NCI-H460 (cell line): ENCODE measurements at regions not wholly inside any gene's neighbourhood (a gene's known extent, or its start where the extent isn't known, plus 50 kb on each side); places are given as distances from the start of the nearest gene placed in this dataset.
"Not testable (repeated sequence)": the region's sequence is repeated elsewhere in the genome, so short reads cannot be mapped to it uniquely, and the experiment has no call there.

Source experiments
- DNase-seq: peaks from one replicate; pipeline ENCODE4 v3.0.0-alpha.2; 2016; ENCODE audit warnings: low read depth; ENCODE audit errors: extremely low read depth

- no peak for DNase-seq
Observed at GRCh38 chr7:132030883-132031282, 474.5 kb upstream of the PODXL start.

GRCh38 chr7:132030086-132030568 is 473.7 kb upstream of the PODXL start:
- DNase-seq, result no peak

GRCh38 chr7:132029369-132030085 is 473.1 kb upstream of the PODXL start:
- no peak for DNase-seq

DNA sequence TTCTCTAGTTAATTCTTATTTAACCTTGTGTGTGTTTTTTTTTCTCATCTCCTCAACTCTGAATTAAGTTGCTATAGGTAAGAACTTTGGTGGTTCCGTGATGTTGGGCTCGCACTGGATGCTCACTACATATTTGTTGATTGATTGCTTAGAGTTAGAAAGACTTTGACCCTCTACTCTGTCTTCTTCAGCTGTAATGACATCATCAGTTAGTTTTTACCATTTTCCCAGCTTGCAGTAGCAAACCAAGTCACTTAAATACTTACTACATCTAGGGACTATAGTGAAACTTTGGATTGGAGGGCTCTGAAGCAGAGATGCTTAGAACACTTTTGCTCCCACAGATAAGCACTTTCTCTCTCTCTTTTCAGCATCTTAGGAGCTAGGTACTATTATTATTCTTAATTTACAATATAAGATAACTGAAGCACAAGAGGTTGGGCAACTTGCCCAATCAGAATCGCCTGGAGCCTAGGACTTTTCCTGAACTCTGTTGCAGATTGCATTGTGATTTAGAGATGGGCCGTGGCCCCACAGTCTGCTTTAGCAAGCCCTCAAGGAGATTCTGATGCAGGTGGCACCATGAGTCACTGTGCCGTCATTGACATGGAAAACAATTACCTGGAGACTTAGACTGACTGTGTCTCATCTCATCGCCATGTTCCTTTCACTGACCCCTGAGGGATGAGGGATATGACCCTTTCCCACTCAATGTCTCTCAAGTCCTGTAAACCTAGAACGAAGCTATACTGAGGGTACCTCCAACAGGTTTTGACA is 471.9 kb upstream of the PODXL start:
- DNase-seq, result no peak

DNA sequence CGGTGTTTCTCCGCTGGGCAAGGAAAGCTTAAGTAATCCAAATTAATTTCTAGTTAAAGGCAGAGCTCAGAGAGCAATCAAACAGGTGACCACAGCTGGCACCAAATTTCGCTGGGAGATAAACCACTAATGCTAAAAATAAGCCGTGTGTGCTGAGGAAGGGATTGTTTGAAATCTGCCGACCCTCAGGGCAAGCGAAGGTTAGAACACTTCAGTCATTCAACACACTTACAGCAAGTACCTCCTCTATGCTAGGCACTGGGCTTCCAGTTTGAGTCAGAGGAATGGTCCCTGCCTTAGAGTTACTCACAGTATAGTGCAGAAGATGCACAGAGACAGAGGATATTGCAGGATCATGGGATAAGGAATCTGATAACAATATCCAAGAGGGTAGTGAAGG is 467.9 kb upstream of the PODXL start:
- no peak for DNase-seq

- DNase-seq, result no peak
Observed at GRCh38 chr7:132023466-132023865, 467.0 kb upstream of the PODXL start.

GRCh38 chr7:132022188-132022587 is 465.8 kb upstream of the PODXL start:
- no peak for DNase-seq

DNA sequence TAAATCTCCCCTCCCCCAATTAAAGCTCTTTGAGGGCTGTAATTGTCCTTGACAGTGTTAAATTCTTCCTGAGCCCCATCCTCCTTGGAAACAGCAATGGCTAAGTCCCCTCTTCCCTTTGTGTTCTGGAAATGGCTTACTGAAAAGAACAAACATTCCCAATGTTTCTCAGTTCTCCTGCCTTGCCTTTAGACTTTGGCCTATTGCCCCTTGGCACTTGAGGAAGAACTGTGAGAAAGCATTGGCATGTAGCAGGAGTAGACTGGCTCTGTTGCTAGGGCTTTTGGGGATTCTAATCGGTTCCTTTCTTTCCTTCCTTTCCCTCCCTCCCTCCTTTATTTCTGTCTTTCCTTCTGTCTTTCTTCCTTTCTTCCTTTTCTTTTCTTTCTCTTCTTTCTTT is 463.3 kb upstream of the PODXL start:
- no peak for DNase-seq

- no peak for DNase-seq
Observed at GRCh38 chr7:132009778-132010177, 453.4 kb upstream of the PODXL start.

GRCh38 chr7:132004529-132004928 is 448.1 kb upstream of the PODXL start:
- no peak for DNase-seq

- no peak for DNase-seq
Observed at GRCh38 chr7:132002343-132002968, 446.0 kb upstream of the PODXL start.

DNA sequence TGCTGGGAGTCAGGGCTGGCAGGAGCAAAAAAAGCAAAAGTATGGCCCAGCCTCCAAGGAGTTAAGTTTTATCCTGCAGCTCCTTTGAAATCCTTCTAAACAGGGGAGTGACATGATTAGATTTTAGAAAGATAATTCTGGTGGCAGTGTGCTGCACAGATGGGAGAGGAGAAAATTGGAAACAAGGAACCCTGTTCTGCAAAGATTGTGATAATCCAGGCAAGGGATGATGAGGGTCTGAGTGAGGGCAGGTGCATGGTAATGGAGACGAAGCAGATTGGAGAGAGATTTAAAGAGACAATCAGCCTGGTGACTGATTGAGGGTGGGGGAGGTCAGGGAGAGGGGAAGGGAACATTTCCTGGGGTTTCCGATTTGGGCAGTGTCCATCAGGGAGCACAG is 444.7 kb upstream of the PODXL start:
- no peak for DNase-seq

DNA sequence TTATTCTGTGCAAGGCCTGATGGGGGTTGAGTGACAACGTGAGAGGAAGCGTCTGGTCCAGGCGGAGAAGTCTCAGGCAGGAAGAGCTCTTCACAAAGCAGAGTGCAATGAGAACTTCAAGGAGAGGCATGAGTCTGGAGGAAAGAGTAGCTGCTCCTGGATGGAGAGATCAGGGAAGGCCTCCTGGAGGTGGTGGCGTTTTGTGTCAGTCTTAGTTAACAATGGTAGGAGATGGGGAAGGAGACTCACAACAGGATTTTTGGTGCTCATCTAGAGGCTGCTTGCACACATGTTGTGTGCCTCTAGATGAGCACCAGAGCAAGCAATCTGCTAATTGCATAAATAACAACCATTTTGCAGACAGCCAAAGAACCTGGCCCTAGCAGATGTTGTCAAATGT is 442.8 kb upstream of the PODXL start:
- DNase-seq, result no peak

GRCh38 chr7:131995324-131995723 is 438.9 kb upstream of the PODXL start:
- no peak for DNase-seq

DNA sequence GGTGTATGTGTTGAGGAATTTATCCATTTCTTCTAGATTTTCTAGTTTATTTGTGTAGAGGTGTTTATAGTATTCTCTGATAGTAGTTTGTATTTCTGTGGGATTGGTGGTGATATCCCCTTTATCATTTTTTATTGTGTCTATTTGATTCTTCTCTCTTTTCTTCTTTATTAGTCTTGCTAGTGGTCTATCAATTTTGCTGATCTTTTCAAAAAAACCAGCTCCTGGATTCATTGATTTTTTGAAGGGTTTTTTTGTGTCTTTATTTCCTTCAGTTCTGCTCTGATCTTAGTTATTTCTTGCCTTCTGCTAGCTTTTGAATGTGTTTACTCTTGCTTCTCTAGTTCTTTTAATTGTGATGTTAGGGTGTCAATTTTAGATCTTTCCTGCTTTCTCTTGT is 424.6 kb upstream of the PODXL start:
- DNase-seq, result not testable (repeated sequence)

GRCh38 chr7:131978118-131978517 is 421.7 kb upstream of the PODXL start:
- not testable (repeated sequence) for DNase-seq

- no peak for DNase-seq
Observed at GRCh38 chr7:131976411-131976810, 420.0 kb upstream of the PODXL start.

- no peak for DNase-seq
Observed at GRCh38 chr7:131974671-131975070, 418.2 kb upstream of the PODXL start.

- DNase-seq, result no peak
Observed at GRCh38 chr7:131972251-131972650, 415.8 kb upstream of the PODXL start.

GRCh38 chr7:131970602-131971001 is 414.2 kb upstream of the PODXL start:
- no peak for DNase-seq

DNA sequence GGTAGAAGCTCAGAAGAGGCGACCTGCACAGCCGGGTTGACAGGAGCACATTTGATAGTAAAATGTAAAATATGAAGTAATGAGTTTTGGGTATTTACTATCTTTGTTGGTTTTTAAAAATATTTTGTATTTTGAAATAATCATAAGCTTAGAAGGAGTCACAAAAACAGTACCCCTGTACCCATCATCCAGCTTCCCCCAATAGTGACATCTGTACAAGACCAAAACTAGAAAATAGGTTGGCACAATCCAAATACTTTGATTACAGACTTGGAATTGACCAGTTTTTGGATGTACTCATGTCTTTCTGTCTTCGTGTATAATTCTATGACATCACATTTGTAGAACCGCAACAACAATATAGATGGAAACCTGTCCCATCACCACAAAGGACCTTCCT is 413.1 kb upstream of the PODXL start:
- no peak for DNase-seq
